ENCODE measurements at regions not wholly inside any gene's neighbourhood (a gene's known extent, or its start where the extent isn't known, plus 50 kb on each side); places are given as distances from the start of the nearest gene placed in this dataset.

DNA sequence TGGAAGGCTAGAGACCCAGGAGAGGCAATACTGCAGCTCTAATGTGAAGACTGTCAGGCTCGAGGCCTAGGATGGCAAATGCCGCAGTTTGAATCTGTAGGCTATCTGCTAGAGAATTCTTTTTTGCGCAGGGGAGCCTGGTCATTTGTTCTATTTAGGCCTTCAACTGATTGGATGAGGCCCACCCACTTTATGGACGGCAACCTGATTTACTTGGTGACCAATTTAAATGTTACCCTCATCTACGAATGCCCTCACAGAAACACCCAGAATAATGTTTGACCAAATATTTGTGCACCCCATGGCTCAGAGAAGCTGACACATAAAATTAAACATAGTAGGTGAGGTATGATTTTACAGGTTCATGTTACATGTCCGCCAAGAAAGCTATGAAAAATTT is 300.7 kb upstream of the GRM7 start:
- H3K4me3 Mint-ChIP-seq, result no peak overlapping the region
- peaks cover 3% of the 10 kb centered on the region for H3K36me3 Mint-ChIP-seq (ENCODE audit: low read depth)
- Histone ChIP-seq H3K27ac (ENCODE audit: low read depth, low read length) (no peak overlapping the region), H3K27me3 (ENCODE audit: control insufficient read depth, insufficient read depth, low read length, poor library complexity, severe bottlenecking) (no peaks in the 10 kb centered on the region), H3K36me3 (ENCODE audit: control insufficient read depth, insufficient read depth, low read length) (no peaks in the 10 kb centered on the region), H3K4me3 (ENCODE audit: low read length) (no peak overlapping the region), H3K4me1 (ENCODE audit: control insufficient read depth, insufficient read depth, low read length) (no peaks in the 10 kb centered on the region), H3K9ac (ENCODE audit: extremely low read depth, low read length, poor library complexity, severe bottlenecking) (no peak overlapping the region), H3K9me3 (ENCODE audit: control insufficient read depth, low read length) (no peaks in the 10 kb centered on the region)
- TF ChIP-seq, protein P1, sequence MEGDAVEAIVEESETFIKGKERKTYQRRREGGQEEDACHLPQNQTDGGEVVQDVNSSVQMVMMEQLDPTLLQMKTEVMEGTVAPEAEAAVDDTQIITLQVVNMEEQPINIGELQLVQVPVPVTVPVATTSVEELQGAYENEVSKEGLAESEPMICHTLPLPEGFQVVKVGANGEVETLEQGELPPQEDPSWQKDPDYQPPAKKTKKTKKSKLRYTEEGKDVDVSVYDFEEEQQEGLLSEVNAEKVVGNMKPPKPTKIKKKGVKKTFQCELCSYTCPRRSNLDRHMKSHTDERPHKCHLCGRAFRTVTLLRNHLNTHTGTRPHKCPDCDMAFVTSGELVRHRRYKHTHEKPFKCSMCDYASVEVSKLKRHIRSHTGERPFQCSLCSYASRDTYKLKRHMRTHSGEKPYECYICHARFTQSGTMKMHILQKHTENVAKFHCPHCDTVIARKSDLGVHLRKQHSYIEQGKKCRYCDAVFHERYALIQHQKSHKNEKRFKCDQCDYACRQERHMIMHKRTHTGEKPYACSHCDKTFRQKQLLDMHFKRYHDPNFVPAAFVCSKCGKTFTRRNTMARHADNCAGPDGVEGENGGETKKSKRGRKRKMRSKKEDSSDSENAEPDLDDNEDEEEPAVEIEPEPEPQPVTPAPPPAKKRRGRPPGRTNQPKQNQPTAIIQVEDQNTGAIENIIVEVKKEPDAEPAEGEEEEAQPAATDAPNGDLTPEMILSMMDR (conservative IDR thresholded peaks at IDR 0.05), result no peak
- DNase-seq, result no peak
- WGBS, 2 experiments (ENCODE audit: insufficient coverage in 1 of 2, insufficient read length in 1 of 2), result 92 to 97% methylated on average over 4 to 6 of the region's 6 CpGs
- no peaks in the 10 kb centered on the region for H3K27me3 Mint-ChIP-seq (ENCODE audit: insufficient read depth)
- H3K4me1 Mint-ChIP-seq, result no peaks in the 10 kb centered on the region
- H3K27ac Mint-ChIP-seq, result no peak overlapping the region
- H3K9me3 Mint-ChIP-seq, result no peaks in the 10 kb centered on the region

DNA sequence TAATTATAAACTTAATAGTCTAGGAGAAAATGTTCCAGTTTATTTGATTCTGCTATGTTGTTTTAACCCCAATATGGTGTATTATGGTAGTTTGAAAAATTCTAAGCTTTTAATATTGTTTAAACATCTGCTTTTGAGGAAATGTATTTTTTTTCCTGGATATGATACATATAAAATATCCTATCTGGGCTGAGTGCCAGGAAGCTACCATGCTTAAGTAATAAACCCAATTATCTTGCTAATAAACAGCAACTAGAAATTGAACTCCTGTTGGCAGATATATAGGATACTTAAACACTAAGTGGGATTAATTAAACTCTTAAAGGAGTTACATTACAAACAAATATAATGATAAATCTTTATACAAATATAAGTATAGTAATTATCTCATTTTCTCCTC is 293.7 kb upstream of the GRM7 start:
- no peaks in the 10 kb centered on the region for H3K9me3 Mint-ChIP-seq
- H3K4me1 ChIP-seq (ENCODE audit: control insufficient read depth, insufficient read depth, low read length), result no peaks in the 10 kb centered on the region
- H3K4me1 Mint-ChIP-seq, result no peaks in the 10 kb centered on the region
- DNase-seq, result no peak
- H3K4me3 Mint-ChIP-seq, result no peak overlapping the region
- H3K27me3 Mint-ChIP-seq (ENCODE audit: insufficient read depth), result no peaks in the 10 kb centered on the region
- no peaks in the 10 kb centered on the region for H3K27me3 ChIP-seq (ENCODE audit: control insufficient read depth, insufficient read depth, low read length, poor library complexity, severe bottlenecking)
- no peaks in the 10 kb centered on the region for H3K9me3 ChIP-seq (ENCODE audit: control insufficient read depth, low read length)
- TF ChIP-seq, protein P1 (conservative IDR thresholded peaks at IDR 0.05), result no peak
- H3K4me3 ChIP-seq (ENCODE audit: low read length), result no peak overlapping the region
- H3K27ac Mint-ChIP-seq, result no peak overlapping the region
- H3K9ac ChIP-seq (ENCODE audit: extremely low read depth, low read length, poor library complexity, severe bottlenecking), result no peak overlapping the region
- H3K36me3 Mint-ChIP-seq (ENCODE audit: low read depth), result peaks cover 3% of the 10 kb centered on the region
- no peaks in the 10 kb centered on the region for H3K36me3 ChIP-seq (ENCODE audit: control insufficient read depth, insufficient read depth, low read length)
- H3K27ac ChIP-seq (ENCODE audit: low read depth, low read length), result no peak overlapping the region

DNA sequence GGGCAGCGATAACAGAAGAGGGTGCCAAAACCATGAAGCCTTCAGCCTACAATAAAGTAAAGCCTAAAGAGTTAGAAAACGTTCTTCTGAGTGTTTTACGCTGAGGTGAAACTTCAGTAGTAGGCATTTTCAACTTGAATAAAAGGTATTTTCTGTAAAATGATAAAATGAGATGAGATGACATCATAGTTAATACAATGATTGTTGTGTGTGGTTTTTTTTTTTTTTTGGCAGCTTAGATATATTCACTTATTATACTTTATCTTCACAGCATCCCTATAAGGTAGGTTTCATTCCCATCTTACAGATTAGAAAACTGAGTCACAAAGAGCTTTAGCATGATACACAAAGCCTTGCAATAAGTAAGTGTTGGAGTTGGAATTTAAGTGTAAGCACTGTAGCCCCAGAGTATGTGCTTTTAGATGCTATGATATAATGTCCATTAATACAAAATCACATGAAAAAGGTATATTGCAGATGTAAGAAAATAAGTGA is 291.9 kb upstream of the GRM7 start:
- Mint-ChIP-seq H3K27ac (no peak overlapping the region), H3K27me3 (ENCODE audit: insufficient read depth) (no peaks in the 10 kb centered on the region), H3K9me3 (no peaks in the 10 kb centered on the region), H3K4me1 (no peaks in the 10 kb centered on the region), H3K4me3 (no peak overlapping the region), H3K36me3 (ENCODE audit: low read depth) (peaks cover 3% of the 10 kb centered on the region)
- TF ChIP-seq, protein P1 (conservative IDR thresholded peaks at IDR 0.05), result no peak
- H3K27me3 ChIP-seq (ENCODE audit: control insufficient read depth, insufficient read depth, low read length, poor library complexity, severe bottlenecking), result no peaks in the 10 kb centered on the region
- H3K27ac ChIP-seq (ENCODE audit: low read depth, low read length), result no peak overlapping the region
- DNase-seq, result no peak
- 93% methylated on average over 3 of the region's 3 CpGs for WGBS, 2 experiments (ENCODE audit: insufficient coverage in 1 of 2, insufficient read length in 1 of 2)
- no peaks in the 10 kb centered on the region for H3K4me1 ChIP-seq (ENCODE audit: control insufficient read depth, insufficient read depth, low read length)
- H3K36me3 ChIP-seq (ENCODE audit: control insufficient read depth, insufficient read depth, low read length), result no peaks in the 10 kb centered on the region
- no peak overlapping the region for H3K4me3 ChIP-seq (ENCODE audit: low read length)
- no peaks in the 10 kb centered on the region for H3K9me3 ChIP-seq (ENCODE audit: control insufficient read depth, low read length)
- H3K9ac ChIP-seq (ENCODE audit: extremely low read depth, low read length, poor library complexity, severe bottlenecking), result no peak overlapping the region

Measured in endodermal cell (in vitro differentiated cells).